Thyroid gland (tissue), 4 donors: ENCODE measurements at regions not wholly inside any gene's neighbourhood (a gene's known extent, or its start where the extent isn't known, plus 50 kb on each side); places are given as distances from the start of the nearest gene placed in this dataset.

ENCODE experiments used
- POLR2A ChIP-seq, 2 donors: fragments of 450-650 bp; IDR thresholded peaks; one replicate each; pipeline ENCODE4 v1.6.1; 2017; ENCODE audit warnings: antibody characterized with exemption in 2 of 2, mild to moderate bottlenecking in 2 of 2, moderate library complexity in 1 of 2
- TF ChIP-seq, protein P1 (sequence below), 6 experiments: fragments of 200-600 bp in 3 of 6; fragments of 450-650 bp in 3 of 6; sonication (generic) in 3 of 6; IDR thresholded peaks; one replicate each; pipeline ENCODE4 v1.5.1; 2016 to 2019; ENCODE audit warnings: antibody characterized with exemption in 6 of 6, mild to moderate bottlenecking in 2 of 6, inconsistent platforms in 1 of 6, moderate library complexity in 1 of 6

GRCh38 chr4:108536577-108536976, 83.8 kb upstream of the RPL34 start:
- TF ChIP-seq POLR2A (IDR thresholded peaks at IDR 0.05) = no peak
- TF ChIP-seq, protein P1, sequence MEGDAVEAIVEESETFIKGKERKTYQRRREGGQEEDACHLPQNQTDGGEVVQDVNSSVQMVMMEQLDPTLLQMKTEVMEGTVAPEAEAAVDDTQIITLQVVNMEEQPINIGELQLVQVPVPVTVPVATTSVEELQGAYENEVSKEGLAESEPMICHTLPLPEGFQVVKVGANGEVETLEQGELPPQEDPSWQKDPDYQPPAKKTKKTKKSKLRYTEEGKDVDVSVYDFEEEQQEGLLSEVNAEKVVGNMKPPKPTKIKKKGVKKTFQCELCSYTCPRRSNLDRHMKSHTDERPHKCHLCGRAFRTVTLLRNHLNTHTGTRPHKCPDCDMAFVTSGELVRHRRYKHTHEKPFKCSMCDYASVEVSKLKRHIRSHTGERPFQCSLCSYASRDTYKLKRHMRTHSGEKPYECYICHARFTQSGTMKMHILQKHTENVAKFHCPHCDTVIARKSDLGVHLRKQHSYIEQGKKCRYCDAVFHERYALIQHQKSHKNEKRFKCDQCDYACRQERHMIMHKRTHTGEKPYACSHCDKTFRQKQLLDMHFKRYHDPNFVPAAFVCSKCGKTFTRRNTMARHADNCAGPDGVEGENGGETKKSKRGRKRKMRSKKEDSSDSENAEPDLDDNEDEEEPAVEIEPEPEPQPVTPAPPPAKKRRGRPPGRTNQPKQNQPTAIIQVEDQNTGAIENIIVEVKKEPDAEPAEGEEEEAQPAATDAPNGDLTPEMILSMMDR (IDR thresholded peaks at IDR 0.05) = no peak
